ENCODE measurements at regions not wholly inside any gene's neighbourhood (a gene's known extent, or its start where the extent isn't known, plus 50 kb on each side); places are given as distances from the start of the nearest gene placed in this dataset.

DNA sequence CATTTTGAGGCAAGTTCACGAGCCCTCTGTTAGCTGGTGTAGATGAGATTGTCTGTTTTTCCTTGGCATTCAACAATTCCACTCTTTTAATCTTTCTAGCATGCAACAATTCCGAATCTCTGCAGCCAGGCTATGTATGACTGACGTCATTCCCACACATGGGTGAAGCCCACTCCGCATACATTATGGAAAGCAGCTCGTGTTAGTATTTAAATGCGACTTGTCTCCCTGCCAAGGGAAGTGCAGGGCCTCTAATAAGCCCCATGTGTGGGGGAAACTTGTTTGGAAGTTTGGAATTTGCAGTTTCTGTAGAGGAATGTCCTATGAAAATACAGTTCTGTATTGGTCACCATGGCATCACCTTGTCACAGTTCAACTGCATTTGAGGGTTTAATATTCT is 146.0 kb upstream of the FBXL7 start:
- TF ChIP-seq POLR2A (IDR thresholded peaks at IDR 0.05): no peak
- TF ChIP-seq, protein P1, sequence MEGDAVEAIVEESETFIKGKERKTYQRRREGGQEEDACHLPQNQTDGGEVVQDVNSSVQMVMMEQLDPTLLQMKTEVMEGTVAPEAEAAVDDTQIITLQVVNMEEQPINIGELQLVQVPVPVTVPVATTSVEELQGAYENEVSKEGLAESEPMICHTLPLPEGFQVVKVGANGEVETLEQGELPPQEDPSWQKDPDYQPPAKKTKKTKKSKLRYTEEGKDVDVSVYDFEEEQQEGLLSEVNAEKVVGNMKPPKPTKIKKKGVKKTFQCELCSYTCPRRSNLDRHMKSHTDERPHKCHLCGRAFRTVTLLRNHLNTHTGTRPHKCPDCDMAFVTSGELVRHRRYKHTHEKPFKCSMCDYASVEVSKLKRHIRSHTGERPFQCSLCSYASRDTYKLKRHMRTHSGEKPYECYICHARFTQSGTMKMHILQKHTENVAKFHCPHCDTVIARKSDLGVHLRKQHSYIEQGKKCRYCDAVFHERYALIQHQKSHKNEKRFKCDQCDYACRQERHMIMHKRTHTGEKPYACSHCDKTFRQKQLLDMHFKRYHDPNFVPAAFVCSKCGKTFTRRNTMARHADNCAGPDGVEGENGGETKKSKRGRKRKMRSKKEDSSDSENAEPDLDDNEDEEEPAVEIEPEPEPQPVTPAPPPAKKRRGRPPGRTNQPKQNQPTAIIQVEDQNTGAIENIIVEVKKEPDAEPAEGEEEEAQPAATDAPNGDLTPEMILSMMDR (IDR thresholded peaks at IDR 0.05 in 8 of 11, conservative IDR thresholded peaks at IDR 0.05 in 3 of 11): no peak

All from spleen (tissue), 7 donors.